Loucy (cell line): ENCODE measurements at regions not wholly inside any gene's neighbourhood (a gene's known extent, or its start where the extent isn't known, plus 50 kb on each side); places are given as distances from the start of the nearest gene placed in this dataset.
"Not testable (repeated sequence)": the region's sequence is repeated elsewhere in the genome, so short reads cannot be mapped to it uniquely, and the experiment has no call there.

ENCODE experiments used
- CTCF ChIP-seq: fragments of 200-600 bp; sonication (generic); conservative IDR thresholded peaks from 2 replicates; pipeline ENCODE4 v1.5.1; 2014; ENCODE audit warnings: mild to moderate bottlenecking, antibody characterized with exemption, low read length
- EZH2phosphoT487 ChIP-seq: fragments of 200-600 bp; IDR thresholded peaks from 2 replicates; pipeline ENCODE4 v1.6.1; 2018; ENCODE audit warnings: antibody characterized with exemption, mild to moderate bottlenecking, moderate library complexity, borderline replicate concordance

DNA sequence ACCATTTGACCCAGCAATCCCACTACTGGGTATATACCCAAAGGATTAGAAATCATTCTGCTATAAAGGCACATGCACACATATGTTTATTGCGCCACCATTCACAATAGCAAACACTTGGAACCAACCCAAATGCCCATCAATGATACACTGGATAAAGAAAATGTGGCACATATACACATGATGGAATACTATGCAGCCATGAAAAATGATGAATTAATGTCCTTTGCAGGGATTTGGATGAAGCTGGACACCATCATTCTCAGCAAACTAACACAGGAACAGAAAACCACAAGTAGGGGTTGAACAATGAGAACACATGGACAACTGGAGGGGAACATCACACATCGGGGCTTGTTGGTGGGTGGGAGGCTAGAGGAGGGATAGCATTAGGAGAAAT, 201.1 kb downstream of the FRK start:
- not testable (repeated sequence) for TF ChIP-seq CTCF, EZH2phosphoT487
